Activated B cell treated with CpG ODN at 0.5 μM for 24 hours (primary cell): ENCODE measurements at regions not wholly inside any gene's neighbourhood (a gene's known extent, or its start where the extent isn't known, plus 50 kb on each side); places are given as distances from the start of the nearest gene placed in this dataset.
"Not testable (repeated sequence)": the region's sequence is repeated elsewhere in the genome, so short reads cannot be mapped to it uniquely, and the experiment has no call there.

Experiments
- ATAC-seq: fragments of 200-7000 bp; cut with Tn5 transposase; one replicate; pipeline ENCODE4 v1.10.0; 2021; ENCODE audit warnings: low read depth, mild to moderate bottlenecking, moderate library complexity
- CTCF ChIA-PET: fragments of 350-600 bp; sonication (Branson Sonifier 250); formaldehyde crosslinking; loops from one replicate; lab custom pipeline; 2021; ENCODE audit warnings: antibody characterized with exemption; lab: Charles Lee
- POLR2A ChIA-PET: fragments of 350-600 bp; sonication (Branson Sonifier 250); formaldehyde crosslinking; loops from one replicate; lab custom pipeline; 2021; ENCODE audit warnings: antibody characterized with exemption; lab: Charles Lee
- DNase-seq: peaks from one replicate; pipeline ENCODE4 v3.0.0; 2022
- H3K27ac Mint-ChIP-seq: one replicate; pipeline ENCODE4 v1.8.0; 2020; ENCODE audit warnings: mixed read lengths
- H3K27me3 Mint-ChIP-seq: one replicate; pipeline ENCODE4 v1.8.0; 2021; ENCODE audit warnings: mixed read lengths
- H3K36me3 Mint-ChIP-seq: one replicate; pipeline ENCODE4 v1.8.0; 2021; ENCODE audit warnings: low read depth, mixed read lengths
- H3K4me1 Mint-ChIP-seq: one replicate; pipeline ENCODE4 v1.8.0; 2021; ENCODE audit warnings: mixed read lengths
- H3K4me3 Mint-ChIP-seq: one replicate; pipeline ENCODE4 v1.8.0; 2020; ENCODE audit warnings: mild to moderate bottlenecking, mixed read lengths
- H3K9me3 Mint-ChIP-seq: one replicate; pipeline ENCODE4 v1.8.0; 2020; ENCODE audit warnings: mixed read lengths
- intact Hi-C: fragments of 100-400 bp; cut with micrococcal nuclease; formaldehyde crosslinking; loops from one replicate; pipeline ENCODE4 v1.15.1; 2024
- TF ChIP-seq, protein P1 (sequence below): fragments of 200-600 bp; IDR thresholded peaks from one replicate; pipeline ENCODE4 v1.8.0; 2022; ENCODE audit warnings: antibody characterized with exemption, mild to moderate bottlenecking

DNA sequence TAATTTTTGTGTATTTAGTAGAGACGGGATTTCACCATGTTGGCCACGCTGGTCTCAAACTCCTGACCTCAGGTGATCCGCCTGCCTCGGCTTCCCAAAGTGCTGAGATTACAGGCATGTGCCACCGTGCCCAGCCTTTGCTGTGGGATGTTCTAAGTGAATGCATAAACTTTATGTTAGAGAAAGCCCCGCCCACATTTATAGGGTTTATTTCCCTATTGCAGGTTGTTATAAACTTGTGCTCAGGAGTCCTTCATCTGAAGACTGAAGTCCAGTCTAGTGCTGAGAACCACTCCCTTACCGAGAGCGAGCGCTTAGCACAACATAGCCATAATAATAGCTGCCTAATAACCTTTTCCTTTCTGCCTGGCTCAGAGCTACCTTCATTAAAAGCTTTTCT is 75.4 kb upstream of the ZNF217 start:
- no peak overlapping the region for H3K27ac Mint-ChIP-seq
- CTCF ChIA-PET: no interaction called here
- intact Hi-C loops: no loop called here

DNA sequence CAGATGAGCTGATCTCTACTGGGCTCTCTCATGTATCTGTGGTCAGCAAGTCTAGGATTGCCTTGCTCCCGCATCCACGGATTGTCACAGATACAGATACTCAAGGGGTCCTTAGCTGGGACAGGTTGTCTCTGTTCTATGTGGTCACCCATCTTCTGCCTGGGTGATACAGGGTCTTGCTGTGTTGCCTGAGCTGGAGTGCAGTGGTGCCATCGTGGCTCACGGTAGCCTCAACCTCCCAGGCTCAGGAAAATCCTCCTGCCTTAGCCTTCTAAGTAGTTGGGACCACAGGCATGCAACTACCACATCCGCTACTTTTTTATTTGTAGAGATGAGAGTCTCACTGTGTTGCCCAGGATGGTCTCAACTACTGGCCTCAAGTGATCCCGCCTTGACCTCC is 72.5 kb upstream of the ZNF217 start:
- H3K4me1 Mint-ChIP-seq: peaks cover 15% of the 10 kb centered on the region
- no peaks in the 10 kb centered on the region for H3K27me3 Mint-ChIP-seq
- H3K27ac Mint-ChIP-seq: no peak overlapping the region
- ChIA-PET POLR2A (no interaction called here), CTCF (no interaction called here)
- TF ChIP-seq, protein P1, sequence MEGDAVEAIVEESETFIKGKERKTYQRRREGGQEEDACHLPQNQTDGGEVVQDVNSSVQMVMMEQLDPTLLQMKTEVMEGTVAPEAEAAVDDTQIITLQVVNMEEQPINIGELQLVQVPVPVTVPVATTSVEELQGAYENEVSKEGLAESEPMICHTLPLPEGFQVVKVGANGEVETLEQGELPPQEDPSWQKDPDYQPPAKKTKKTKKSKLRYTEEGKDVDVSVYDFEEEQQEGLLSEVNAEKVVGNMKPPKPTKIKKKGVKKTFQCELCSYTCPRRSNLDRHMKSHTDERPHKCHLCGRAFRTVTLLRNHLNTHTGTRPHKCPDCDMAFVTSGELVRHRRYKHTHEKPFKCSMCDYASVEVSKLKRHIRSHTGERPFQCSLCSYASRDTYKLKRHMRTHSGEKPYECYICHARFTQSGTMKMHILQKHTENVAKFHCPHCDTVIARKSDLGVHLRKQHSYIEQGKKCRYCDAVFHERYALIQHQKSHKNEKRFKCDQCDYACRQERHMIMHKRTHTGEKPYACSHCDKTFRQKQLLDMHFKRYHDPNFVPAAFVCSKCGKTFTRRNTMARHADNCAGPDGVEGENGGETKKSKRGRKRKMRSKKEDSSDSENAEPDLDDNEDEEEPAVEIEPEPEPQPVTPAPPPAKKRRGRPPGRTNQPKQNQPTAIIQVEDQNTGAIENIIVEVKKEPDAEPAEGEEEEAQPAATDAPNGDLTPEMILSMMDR: no peak
- no peaks in the 10 kb centered on the region for H3K9me3 Mint-ChIP-seq
- no peak overlapping the region for H3K4me3 Mint-ChIP-seq
- H3K36me3 Mint-ChIP-seq: no peaks in the 10 kb centered on the region
- intact Hi-C loops: no loop called here
- ATAC-seq (no peak), DNase-seq (no peak)

More for the DNA sequence above, 75.4 kb upstream of the ZNF217 start:
- ATAC-seq: no peak
- H3K4me3 Mint-ChIP-seq: no peak overlapping the region
- no peaks in the 10 kb centered on the region for H3K27me3 Mint-ChIP-seq
- H3K9me3 Mint-ChIP-seq: no peaks in the 10 kb centered on the region
- no peak for DNase-seq
- POLR2A ChIA-PET: interaction anchor here (0.8 kb wide), 1 partner anchor 9 kb away, joined by 3 read pairs; no protein-coding TSS in a partner anchor
- H3K36me3 Mint-ChIP-seq: no peaks in the 10 kb centered on the region
- TF ChIP-seq, protein P1: no peak
- peaks cover 4% of the 10 kb centered on the region for H3K4me1 Mint-ChIP-seq

DNA sequence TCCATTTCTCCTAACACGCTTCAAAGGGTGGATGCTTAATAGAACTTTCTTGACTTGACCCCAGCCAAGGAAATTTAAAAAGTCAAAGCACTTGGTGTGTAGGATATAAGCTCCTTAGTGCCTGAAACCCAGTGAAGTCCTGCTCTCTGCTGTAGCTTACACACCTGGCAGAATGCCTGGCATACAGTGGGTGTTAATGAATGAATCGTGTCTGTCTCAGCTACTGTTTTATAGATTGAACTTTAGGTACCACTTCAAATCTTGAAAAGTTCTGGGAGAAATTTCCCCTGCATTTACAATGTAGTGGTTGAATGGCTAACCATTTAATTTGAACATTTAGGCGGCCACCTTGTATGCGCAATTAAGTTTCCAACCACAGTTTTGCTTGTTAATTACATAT is 70.5 kb upstream of the ZNF217 start:
- intact Hi-C loops: no loop called here
- Mint-ChIP-seq H3K4me1 (peaks cover 33% of the 10 kb centered on the region), H3K9me3 (no peaks in the 10 kb centered on the region), H3K27me3 (no peaks in the 10 kb centered on the region), H3K4me3 (no peak overlapping the region), H3K27ac (peak overlapping the region; percentile 53), H3K36me3 (no peaks in the 10 kb centered on the region)
- ChIA-PET POLR2A (no interaction called here), CTCF (no interaction called here)
- ATAC-seq (no peak), DNase-seq (no peak)
- TF ChIP-seq, protein P1: no peak

DNA sequence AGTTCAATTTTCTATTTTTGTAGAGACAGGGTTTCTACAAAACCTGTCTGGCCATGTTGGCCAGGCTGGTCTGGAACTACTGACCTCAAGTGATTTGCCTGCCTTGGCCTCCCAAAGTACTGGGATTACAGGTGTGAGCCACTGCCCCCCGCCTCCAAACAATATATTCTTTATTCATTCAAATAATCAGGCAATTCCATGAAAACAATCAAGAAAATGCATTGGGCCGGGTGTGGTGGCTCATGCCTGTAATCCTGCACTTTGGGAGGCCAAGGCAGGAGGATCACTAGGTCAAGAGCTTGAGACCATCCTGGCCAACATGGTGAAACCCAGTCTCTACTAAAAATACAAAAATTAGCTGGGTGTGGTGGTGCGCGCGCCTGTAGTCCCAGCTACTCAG is 69.9 kb upstream of the ZNF217 start:
- intact Hi-C loops, H3K27me3 Mint-ChIP-seq, H3K9me3 Mint-ChIP-seq, H3K36me3 Mint-ChIP-seq, H3K27ac Mint-ChIP-seq, DNase-seq, CTCF ChIA-PET, POLR2A ChIA-PET, ATAC-seq, H3K4me3 Mint-ChIP-seq: not testable (repeated sequence)
- peaks cover 35% of the 10 kb centered on the region for H3K4me1 Mint-ChIP-seq

DNA sequence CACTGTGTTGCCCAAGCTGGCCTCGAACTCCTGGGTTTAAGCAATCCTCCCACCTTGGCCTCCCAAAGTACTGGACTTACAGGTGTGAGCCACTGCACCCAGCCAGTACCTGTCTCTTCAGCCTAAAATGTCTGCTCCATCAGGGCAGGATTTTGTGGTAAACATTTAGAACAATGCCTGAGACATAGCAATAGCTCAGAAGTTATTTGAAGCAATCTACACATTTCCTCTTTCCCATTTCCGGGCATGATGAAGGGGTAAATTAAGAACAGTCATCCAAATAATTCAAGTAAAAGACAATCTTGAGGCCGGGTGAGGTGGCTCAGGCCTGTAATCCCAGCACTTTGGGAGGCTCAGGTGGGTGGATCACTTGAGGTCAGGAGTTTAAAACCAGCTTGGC is 69.0 kb upstream of the ZNF217 start:
- H3K9me3 Mint-ChIP-seq: no peaks in the 10 kb centered on the region
- ChIA-PET CTCF (no interaction called here), POLR2A (interaction anchor here (0.6 to 1.0 kb wide), 3 partner anchors 10 to 48 kb away, joined by 3 read pairs; no protein-coding TSS in a partner anchor)
- intact Hi-C loops: no loop called here
- H3K4me3 Mint-ChIP-seq: no peak overlapping the region
- H3K4me1 Mint-ChIP-seq: peaks cover 44% of the 10 kb centered on the region
- H3K27ac Mint-ChIP-seq: no peak overlapping the region
- no peak for DNase-seq
- H3K27me3 Mint-ChIP-seq: no peaks in the 10 kb centered on the region
- ATAC-seq: no peak
- no peaks in the 10 kb centered on the region for H3K36me3 Mint-ChIP-seq
- TF ChIP-seq, protein P1: no peak

DNA sequence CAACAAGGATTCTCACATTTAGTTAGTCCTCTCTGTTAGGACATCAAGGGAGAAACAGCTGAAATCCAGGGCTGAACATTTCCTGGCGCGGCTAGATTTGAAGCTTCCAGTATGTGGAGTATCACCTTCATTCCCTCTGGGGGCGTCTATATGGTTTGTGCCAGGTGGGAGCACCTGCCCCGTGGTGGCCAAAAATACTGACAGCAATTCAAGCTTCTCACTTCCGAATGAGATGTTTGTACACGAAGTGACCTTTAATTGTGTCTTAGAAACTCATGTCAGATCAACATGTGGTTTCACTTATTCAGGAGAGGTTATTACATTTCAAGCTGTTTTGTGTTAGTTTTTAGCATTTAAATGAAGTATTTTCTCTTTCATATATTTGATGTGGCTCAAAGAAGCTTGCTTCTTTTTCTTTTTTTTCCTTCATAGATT is 67.3 kb upstream of the ZNF217 start:
- Mint-ChIP-seq H3K27ac (peak overlapping the region; percentile 90), H3K4me3 (peak overlapping the region; percentile 87), H3K36me3 (no peaks in the 10 kb centered on the region), H3K27me3 (no peaks in the 10 kb centered on the region), H3K9me3 (no peaks in the 10 kb centered on the region), H3K4me1 (peaks cover 60% of the 10 kb centered on the region)
- no peak for ATAC-seq
- DNase-seq: no peak
- intact Hi-C loops: loop anchor here (2.0 kb wide), 2 partner anchors 76 to 254 kb away; no protein-coding TSS in a partner anchor
- TF ChIP-seq, protein P1: no peak
- ChIA-PET POLR2A (interaction anchor here (0.8 to 2.0 kb wide), 6 partner anchors 18 to 254 kb away, joined by 3 to 11 read pairs (median 7); no protein-coding TSS in a partner anchor), CTCF (interaction anchor here (1.0 to 1.2 kb wide), 4 partner anchors 16 to 273 kb away, joined by 3 to 4 read pairs (median 4); no protein-coding TSS in a partner anchor)
